Myocyte (in vitro differentiated cells): ENCODE measurements at regions not wholly inside any gene's neighbourhood (a gene's known extent, or its start where the extent isn't known, plus 50 kb on each side); places are given as distances from the start of the nearest gene placed in this dataset.
"Not testable (repeated sequence)": the region's sequence is repeated elsewhere in the genome, so short reads cannot be mapped to it uniquely, and the experiment has no call there.

ENCODE experiments used
- DNase-seq: peaks from one replicate; pipeline ENCODE4 v3.0.0-alpha.2; 2012; ENCODE audit warnings: low read depth

DNA sequence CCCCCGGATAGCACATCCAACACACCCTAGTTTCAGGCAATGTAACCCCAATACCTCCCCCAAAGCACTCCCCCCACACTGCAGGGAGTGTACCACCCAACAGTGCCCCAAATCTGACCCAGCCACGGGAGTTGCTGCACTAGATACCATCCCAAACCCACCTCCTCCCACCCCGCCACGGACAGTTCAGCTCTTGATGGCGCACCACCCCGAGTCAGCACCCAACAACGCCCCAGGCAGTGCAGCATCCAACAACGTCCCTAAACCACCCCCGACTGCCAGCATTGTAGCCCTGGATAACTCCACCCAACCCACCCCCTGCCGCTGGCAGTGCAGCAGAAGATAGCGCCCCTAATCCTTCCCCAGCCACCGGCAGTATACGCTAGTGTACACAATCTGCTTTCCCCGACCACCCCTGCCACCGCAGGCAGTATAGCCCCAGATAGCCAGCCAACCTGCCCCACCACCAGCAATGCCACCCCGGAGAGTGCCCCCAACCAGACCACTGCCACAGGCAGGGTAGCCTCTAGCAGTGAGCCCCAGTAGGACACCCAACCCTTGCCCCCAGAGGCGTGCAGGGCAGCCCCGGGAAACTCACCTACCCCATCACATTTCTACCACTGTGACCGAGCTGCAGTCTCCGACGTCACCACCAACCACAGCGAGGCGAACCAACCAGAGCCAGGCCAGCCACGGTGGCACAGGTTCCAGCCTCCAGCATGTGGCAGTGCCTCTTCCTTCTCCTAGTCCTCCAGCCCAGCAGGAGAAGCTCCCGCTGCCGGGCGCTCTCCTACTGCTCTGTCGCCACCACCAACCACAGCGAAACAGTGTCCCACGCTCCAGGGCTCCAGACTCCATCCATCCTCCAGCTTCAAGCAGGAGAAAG, 178.1 kb downstream of the POTEB3 start:
- DNase-seq, result no peak

DNA sequence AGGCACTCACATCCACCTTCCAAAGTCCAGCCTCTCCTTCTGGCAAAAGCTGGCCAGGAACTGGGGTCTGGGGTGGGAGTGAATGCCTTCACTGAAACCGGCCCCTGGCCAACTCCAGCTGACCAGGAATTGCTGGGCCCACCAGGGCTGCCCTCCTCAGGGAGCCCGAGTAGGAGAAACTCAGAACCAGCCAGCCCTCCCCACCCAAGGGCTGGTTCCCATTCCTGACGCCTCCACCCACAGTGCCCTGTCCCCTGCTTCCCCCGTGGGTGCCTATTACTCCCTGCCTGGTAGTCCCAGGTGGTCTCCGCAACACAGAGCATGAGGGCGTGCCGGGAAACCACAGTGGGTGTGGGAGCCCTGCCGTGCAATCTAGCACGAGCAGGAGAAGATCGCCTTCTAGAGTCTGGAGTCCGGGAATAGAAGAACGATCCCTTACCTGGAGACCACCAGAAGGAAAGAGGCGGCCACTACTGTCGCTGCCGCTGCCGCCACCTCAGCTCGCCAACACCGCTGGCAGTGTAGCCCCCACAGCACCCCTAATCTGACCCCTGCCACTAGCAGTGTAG, 178.8 kb downstream of the POTEB3 start:
- DNase-seq, result no peak

DNA sequence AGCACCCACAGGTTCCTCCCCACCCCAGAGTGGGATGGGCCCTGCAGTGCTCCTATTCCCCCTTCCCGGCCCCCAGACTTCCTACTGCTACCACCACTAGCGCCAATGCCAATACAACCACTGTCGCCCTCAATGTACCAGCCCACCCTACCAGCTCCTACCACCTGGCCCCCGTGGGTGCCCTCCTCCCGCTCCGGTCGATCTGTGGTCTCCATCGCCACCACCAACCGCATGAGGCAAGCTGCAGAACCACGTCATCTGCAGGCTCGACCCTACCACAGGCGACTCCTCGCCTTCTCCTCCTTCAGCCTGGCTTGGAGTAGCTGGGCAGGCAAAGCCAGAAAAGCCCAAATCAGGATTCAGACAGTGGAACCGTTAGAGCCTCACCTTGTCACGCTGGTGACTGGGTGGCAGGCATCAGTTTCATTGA, 179.3 kb downstream of the POTEB3 start:
- DNase-seq, result no peak

DNA sequence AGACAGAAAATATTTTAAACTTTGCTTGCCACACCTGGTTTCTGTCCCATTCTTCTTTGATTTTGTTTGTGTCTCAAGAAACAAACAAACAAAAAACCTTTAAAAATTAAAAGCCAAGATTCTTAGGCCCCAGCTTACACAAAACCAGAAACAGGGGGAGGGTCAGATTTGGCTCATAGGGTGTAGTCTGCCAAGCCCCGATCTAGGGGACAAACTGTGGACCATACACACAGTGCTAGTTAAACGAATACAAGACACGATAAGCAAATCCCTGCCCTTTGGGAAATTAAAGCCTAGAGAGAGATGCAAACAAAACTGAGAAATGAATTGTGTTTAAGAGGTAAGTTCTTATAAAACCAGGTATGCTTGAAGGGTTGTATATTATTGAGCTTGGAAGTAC, 181.7 kb downstream of the POTEB3 start:
- not testable (repeated sequence) for DNase-seq

DNA sequence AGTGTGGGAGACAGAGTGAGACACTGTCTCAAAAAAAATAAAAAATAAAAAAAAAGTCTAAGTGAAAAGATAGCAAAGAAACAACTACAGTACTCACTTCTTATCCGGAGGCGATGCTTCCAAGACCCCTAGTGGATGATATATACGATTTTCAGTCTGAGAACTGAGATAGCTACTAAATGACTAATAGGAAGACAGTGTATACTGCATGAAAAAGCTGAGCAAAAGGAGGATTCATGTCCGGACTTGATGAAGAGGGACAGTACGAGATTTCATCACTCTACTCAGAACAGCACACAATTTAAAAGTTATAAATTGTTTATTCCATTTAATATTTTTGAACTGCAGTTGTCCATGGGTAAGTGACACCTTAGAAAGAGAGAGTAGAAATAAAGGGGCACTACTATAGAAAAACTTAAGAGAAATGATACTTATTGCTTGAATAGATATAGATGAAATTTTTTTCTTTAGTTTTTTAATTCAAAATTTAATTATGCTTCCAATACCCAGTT, 190.7 kb downstream of the POTEB3 start:
- not testable (repeated sequence) for DNase-seq
